ENCODE measurements at regions not wholly inside any gene's neighbourhood (a gene's known extent, or its start where the extent isn't known, plus 50 kb on each side); places are given as distances from the start of the nearest gene placed in this dataset.

DNA sequence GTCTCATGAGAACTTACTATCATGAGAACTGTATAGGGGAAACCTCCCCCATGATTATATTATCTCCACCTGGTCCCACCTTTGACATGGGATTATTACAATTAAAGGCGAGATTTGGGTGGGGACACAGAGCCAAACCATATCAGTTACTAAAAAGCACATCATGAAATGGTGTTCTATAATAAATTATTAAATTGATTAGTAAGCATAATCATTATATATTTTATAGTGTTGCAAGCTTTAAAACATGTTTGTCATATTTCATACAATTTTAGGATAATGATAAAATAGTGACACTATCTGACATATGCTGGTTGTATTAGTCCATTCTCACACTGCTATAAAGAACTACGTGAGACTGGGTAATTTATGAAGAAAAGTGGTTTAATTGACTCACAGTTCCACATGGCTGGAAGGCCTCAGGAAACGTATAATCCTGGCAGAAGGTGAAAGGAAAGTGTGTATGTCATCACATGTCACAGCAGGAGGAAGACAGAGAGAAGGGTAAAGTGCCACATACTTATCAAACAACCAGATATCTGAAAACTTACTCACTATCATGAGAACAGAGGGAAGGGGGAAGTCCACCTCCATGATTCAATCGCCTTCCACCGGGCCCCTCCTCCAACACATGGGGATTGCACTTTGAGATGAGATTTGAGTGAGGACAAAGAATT lies 539.2 kb upstream of the OLFM3 start:
- Histone ChIP-seq H3K27me3 (replicated peaks; ENCODE audit: insufficient read depth, low read length) (no peaks in the 10 kb centered on the region), H3K9ac (ENCODE audit: low read length) (no peak overlapping the region), H3K4me1 (ENCODE audit: low read length) (no peaks in the 10 kb centered on the region), H3K4me2 (ENCODE audit: low read depth, low read length) (no peak overlapping the region), H3K27ac (ENCODE audit: low read length) (no peak overlapping the region), H4K20me1 (ENCODE audit: insufficient read depth, low read length) (no peaks in the 10 kb centered on the region), H2AFZ (ENCODE audit: low read length) (no peak overlapping the region), H3K9me3 (replicated peaks; ENCODE audit: insufficient read depth, low read length) (no peaks in the 10 kb centered on the region), H3K79me2 (ENCODE audit: low read length) (no peaks in the 10 kb centered on the region), H3K9me2 (replicated peaks; ENCODE audit: insufficient read depth, low read length) (no peaks in the 10 kb centered on the region), H3K36me3 (replicated peaks; ENCODE audit: insufficient read depth, low read length) (no peaks in the 10 kb centered on the region), H3F3A (ENCODE audit: insufficient read depth, low read length) (no peaks in the 10 kb centered on the region), H3K4me3 (ENCODE audit: low read length) (no peak overlapping the region)
- TF ChIP-seq EZH2phosphoT487 (IDR thresholded peaks at IDR 0.05; ENCODE audit: low read length) (no peak), EZH2 (optimal IDR thresholded peaks at IDR 0.05; ENCODE audit: low read depth, low read length) (no peak)
- TF ChIP-seq, protein P1, sequence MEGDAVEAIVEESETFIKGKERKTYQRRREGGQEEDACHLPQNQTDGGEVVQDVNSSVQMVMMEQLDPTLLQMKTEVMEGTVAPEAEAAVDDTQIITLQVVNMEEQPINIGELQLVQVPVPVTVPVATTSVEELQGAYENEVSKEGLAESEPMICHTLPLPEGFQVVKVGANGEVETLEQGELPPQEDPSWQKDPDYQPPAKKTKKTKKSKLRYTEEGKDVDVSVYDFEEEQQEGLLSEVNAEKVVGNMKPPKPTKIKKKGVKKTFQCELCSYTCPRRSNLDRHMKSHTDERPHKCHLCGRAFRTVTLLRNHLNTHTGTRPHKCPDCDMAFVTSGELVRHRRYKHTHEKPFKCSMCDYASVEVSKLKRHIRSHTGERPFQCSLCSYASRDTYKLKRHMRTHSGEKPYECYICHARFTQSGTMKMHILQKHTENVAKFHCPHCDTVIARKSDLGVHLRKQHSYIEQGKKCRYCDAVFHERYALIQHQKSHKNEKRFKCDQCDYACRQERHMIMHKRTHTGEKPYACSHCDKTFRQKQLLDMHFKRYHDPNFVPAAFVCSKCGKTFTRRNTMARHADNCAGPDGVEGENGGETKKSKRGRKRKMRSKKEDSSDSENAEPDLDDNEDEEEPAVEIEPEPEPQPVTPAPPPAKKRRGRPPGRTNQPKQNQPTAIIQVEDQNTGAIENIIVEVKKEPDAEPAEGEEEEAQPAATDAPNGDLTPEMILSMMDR (IDR thresholded peaks at IDR 0.05; ENCODE audit: low read length), result no peak
- no peak for DNase-seq

- Histone ChIP-seq H3K27me3 (replicated peaks; ENCODE audit: insufficient read depth, low read length) (no peaks in the 10 kb centered on the region), H3K9ac (ENCODE audit: low read length) (no peak overlapping the region), H3K36me3 (replicated peaks; ENCODE audit: insufficient read depth, low read length) (no peaks in the 10 kb centered on the region), H3K27ac (ENCODE audit: low read length) (no peak overlapping the region), H3K9me2 (replicated peaks; ENCODE audit: insufficient read depth, low read length) (no peaks in the 10 kb centered on the region), H3K4me2 (ENCODE audit: low read depth, low read length) (no peak overlapping the region), H3K79me2 (ENCODE audit: low read length) (no peaks in the 10 kb centered on the region), H4K20me1 (ENCODE audit: insufficient read depth, low read length) (no peaks in the 10 kb centered on the region), H3K9me3 (replicated peaks; ENCODE audit: insufficient read depth, low read length) (no peaks in the 10 kb centered on the region), H2AFZ (ENCODE audit: low read length) (no peak overlapping the region), H3K4me1 (ENCODE audit: low read length) (no peaks in the 10 kb centered on the region), H3K4me3 (ENCODE audit: low read length) (no peak overlapping the region), H3F3A (ENCODE audit: insufficient read depth, low read length) (no peaks in the 10 kb centered on the region)
- no peak for DNase-seq
- TF ChIP-seq, protein P1 (IDR thresholded peaks at IDR 0.05; ENCODE audit: low read length), result no peak
- no peak for TF ChIP-seq EZH2 (optimal IDR thresholded peaks at IDR 0.05; ENCODE audit: low read depth, low read length)
- no peak for TF ChIP-seq EZH2phosphoT487 (IDR thresholded peaks at IDR 0.05; ENCODE audit: low read length)
These were observed 534.3 kb upstream of the OLFM3 start for GRCh38 chr1:102531036-102531435.

DNA sequence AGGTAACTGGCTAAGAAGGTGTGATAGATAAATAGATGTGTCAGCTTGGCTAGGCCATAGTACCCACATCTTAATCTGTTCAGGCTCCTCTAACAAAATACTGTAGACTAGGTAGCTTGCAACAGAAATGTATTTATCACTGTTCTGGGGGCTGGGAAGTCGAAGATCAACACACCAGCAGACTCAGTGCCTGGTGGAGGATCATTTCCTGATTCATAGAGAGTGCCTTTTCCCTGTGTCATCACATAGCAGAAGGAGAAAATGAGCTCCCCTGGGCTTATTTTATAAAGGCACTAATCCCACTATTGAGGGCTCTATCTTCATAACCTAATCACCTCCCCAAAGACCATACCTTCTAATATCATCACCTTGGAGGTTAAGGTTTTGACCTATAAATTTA lies 532.7 kb upstream of the OLFM3 start:
- H3K4me1 ChIP-seq (ENCODE audit: low read length), result no peaks in the 10 kb centered on the region
- no peak overlapping the region for H3K4me3 ChIP-seq (ENCODE audit: low read length)
- H3K9ac ChIP-seq (ENCODE audit: low read length), result no peak overlapping the region
- H3K27me3 ChIP-seq (replicated peaks; ENCODE audit: insufficient read depth, low read length), result no peaks in the 10 kb centered on the region
- no peaks in the 10 kb centered on the region for H3K9me2 ChIP-seq (replicated peaks; ENCODE audit: insufficient read depth, low read length)
- no peak overlapping the region for H3K4me2 ChIP-seq (ENCODE audit: low read depth, low read length)
- no peaks in the 10 kb centered on the region for H3K9me3 ChIP-seq (replicated peaks; ENCODE audit: insufficient read depth, low read length)
- H3K27ac ChIP-seq (ENCODE audit: low read length), result no peak overlapping the region
- H4K20me1 ChIP-seq (ENCODE audit: insufficient read depth, low read length), result no peaks in the 10 kb centered on the region
- no peak for DNase-seq
- no peak for TF ChIP-seq EZH2phosphoT487 (IDR thresholded peaks at IDR 0.05; ENCODE audit: low read length)
- no peak for TF ChIP-seq EZH2 (optimal IDR thresholded peaks at IDR 0.05; ENCODE audit: low read depth, low read length)
- TF ChIP-seq, protein P1 (IDR thresholded peaks at IDR 0.05; ENCODE audit: low read length), result no peak
- no peaks in the 10 kb centered on the region for H3K79me2 ChIP-seq (ENCODE audit: low read length)
- H3K36me3 ChIP-seq (replicated peaks; ENCODE audit: insufficient read depth, low read length), result no peaks in the 10 kb centered on the region
- H2AFZ ChIP-seq (ENCODE audit: low read length), result no peak overlapping the region
- no peaks in the 10 kb centered on the region for H3F3A ChIP-seq (ENCODE audit: insufficient read depth, low read length)

All from MM.1S (cell line).